Fibroblast of pulmonary artery (primary cell): ENCODE measurements at regions not wholly inside any gene's neighbourhood (a gene's known extent, or its start where the extent isn't known, plus 50 kb on each side); places are given as distances from the start of the nearest gene placed in this dataset.

Source experiments
- DNase-seq: peaks from one replicate; pipeline ENCODE4 v3.0.0-alpha.2; 2010; ENCODE audit warnings: low read depth
- H3K4me3 ChIP-seq: replicated peaks from 2 replicates; pipeline ENCODE4 v1.5.1; 2011; ENCODE audit warnings: low read depth, mild to moderate bottlenecking, control low read depth, low read length, moderate library complexity
- TF ChIP-seq, protein P1 (sequence below): IDR thresholded peaks from 2 replicates; pipeline ENCODE4 v1.5.1; 2011; ENCODE audit warnings: mild to moderate bottlenecking, control low read depth, low read length, inconsistent platforms; ENCODE audit errors: missing control alignments

DNA sequence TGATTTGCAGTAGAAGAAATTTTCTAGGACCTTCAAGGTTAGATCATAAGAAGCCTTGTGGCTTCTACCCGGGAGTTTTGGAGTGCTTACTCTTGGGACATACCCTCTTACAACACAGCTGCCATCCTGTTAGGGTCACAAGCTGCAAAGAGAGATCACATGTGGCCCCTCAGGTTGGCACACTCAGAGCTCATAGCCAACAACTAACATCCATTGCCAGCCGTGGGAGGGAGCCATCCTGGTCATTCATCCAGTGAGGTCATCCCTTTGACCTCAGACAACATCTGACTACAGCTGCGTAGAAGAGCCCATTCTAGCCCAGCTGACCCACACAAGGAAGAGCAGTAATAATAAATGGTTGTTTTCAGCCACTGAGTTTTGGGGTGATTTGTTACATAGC is 76.9 kb upstream of the NABP1 start:
- no peak overlapping the region for H3K4me3 ChIP-seq
- TF ChIP-seq, protein P1, sequence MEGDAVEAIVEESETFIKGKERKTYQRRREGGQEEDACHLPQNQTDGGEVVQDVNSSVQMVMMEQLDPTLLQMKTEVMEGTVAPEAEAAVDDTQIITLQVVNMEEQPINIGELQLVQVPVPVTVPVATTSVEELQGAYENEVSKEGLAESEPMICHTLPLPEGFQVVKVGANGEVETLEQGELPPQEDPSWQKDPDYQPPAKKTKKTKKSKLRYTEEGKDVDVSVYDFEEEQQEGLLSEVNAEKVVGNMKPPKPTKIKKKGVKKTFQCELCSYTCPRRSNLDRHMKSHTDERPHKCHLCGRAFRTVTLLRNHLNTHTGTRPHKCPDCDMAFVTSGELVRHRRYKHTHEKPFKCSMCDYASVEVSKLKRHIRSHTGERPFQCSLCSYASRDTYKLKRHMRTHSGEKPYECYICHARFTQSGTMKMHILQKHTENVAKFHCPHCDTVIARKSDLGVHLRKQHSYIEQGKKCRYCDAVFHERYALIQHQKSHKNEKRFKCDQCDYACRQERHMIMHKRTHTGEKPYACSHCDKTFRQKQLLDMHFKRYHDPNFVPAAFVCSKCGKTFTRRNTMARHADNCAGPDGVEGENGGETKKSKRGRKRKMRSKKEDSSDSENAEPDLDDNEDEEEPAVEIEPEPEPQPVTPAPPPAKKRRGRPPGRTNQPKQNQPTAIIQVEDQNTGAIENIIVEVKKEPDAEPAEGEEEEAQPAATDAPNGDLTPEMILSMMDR = no peak
- no peak for DNase-seq

DNA sequence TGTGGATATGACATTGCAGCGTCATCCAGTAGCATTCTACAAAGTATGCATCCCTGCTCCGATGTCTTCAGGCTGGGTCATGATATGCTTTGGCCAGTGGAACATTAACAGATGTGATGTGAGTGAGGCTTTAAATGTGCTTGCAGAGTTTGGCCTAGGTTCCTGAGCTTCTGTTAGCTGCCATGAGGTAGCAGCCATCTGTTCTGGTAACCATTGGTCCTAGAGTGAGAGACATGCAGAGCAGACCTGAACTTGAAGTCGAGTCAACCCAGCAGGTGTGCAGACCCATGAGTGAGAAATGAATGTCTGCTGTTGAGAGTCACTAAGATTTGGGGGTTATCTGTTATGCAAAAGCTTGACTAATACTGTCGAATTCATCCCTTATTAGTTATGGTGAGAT is 73.8 kb upstream of the NABP1 start:
- no peak for DNase-seq
- H3K4me3 ChIP-seq = no peak overlapping the region
- TF ChIP-seq, protein P1 = no peak

DNA sequence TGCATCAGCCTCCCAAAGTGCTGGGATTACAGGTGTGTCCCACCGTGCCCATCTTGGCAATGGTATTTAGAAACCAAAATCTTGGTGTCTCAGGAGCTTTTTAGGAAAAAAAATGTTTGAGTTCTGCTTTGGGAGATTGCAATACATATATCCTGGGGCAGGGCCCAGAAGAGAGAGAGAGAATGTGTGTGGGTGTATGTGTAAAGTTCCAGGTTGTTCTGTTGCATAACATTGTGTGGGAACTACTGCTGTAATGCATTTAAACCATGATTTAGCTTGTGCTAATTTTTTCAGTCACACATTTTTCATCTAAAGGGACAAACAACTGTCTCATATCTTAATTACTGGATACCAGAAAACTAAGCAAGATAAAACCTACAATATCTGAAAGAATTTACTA is 70.8 kb upstream of the NABP1 start:
- no peak overlapping the region for H3K4me3 ChIP-seq
- peak; percentile 46 for DNase-seq
- TF ChIP-seq, protein P1 = no peak

DNA sequence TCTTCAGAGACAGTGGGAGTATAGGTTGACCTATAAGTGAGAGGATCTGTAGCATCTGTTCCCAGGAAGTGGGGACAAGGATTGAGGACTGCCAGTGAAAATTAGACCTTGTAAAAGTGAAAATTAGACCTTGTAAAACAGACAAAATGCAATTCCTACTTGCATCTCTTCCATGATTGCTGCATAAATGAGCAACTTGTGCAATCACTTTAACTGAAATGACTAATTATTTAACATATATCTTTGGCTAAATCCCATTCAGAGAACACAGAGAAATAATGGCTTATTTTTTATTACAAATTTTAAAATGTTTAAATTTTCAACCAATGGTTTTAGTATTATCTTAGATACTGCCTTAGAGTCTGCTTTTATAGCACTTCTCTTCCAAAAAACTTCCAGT is 67.2 kb upstream of the NABP1 start:
- peak; percentile 17 for DNase-seq
- H3K4me3 ChIP-seq = no peak overlapping the region
- TF ChIP-seq, protein P1 = no peak

DNA sequence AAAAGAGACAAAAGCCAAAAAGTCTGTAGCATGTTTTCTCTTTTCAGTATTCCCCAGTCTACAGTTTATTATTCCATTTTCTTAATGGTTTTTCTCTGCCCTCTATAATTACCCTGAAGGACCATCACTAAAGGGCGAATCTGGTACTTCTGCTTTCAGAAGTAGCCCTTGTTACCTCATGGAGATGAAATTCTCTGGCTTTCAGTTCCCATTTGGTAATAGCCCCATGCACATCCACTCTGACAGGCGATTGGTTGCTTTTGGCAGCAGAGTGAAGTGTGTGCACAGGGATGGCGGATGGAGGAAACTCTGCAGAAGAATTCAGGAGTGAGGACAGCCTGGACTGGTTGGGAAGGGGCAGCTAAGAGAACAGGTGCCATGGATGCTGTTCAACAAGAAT is 66.3 kb upstream of the NABP1 start:
- no peak for DNase-seq
- H3K4me3 ChIP-seq = no peak overlapping the region
- TF ChIP-seq, protein P1 = no peak

DNA sequence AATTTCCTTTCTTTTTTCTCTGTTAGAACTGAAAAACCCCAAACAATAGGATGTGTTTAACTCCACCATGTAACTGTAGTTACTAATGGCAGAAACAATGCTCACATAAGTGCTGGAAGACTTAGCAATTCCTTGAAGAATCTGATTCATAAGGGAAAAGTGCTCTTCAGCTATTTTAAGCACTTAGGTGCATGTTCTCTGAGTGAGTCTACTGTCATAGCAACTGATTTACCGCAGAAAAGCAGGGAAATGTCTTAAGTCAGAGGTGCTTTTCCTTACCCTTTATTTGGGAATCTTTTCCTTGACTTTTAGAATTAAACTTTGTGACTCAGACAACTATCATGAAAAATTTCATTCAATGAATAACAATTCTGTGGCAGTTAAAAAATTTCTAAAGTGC is 65.4 kb upstream of the NABP1 start:
- TF ChIP-seq, protein P1 = no peak

DNA sequence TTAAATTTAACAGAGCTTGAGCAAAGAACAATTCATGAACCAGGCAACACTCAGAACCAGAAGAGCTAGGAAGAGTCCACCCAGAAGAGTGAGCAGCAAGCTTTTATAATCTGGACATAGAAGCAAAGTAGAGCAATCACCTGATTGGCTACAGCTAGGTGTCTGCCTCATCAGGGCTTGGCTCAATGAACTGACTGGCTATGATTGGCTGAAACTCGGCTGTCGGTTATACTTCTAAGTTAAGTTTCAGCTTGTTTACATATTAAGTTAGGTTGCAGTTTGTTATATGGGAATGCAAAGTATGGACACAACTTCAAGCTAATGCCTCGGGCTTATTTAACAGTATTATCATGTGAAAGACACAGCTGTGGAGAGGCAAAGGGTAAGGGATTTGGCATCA is 63.2 kb upstream of the NABP1 start:
- no peak overlapping the region for H3K4me3 ChIP-seq
- DNase-seq = no peak
- TF ChIP-seq, protein P1 = no peak

More for the DNA sequence above, 65.4 kb upstream of the NABP1 start:
- H3K4me3 ChIP-seq = no peak overlapping the region
- peak; percentile 86 for DNase-seq
